GM21515 (cell line): ENCODE measurements at regions not wholly inside any gene's neighbourhood (a gene's known extent, or its start where the extent isn't known, plus 50 kb on each side); places are given as distances from the start of the nearest gene placed in this dataset.

ENCODE experiments used
- ATAC-seq: cut with Tn5 transposase; IDR thresholded peaks from one replicate; pipeline ENCODE4 v1.9.1; 2021; ENCODE audit not compliant: unreplicated experiment

GRCh38 chr10:120641695-120642094, 184.7 kb downstream of the PLPP4 start:
- no peak for ATAC-seq

GRCh38 chr10:120643351-120643750, 186.3 kb downstream of the PLPP4 start:
- no peak for ATAC-seq

GRCh38 chr10:120644556-120645410, 187.8 kb downstream of the PLPP4 start:
- no peak for ATAC-seq

GRCh38 chr10:120646159-120646732, 189.2 kb downstream of the PLPP4 start:
- ATAC-seq = no peak

GRCh38 chr10:120646738-120647456, 189.9 kb downstream of the PLPP4 start:
- ATAC-seq = no peak

GRCh38 chr10:120650705-120651399, 193.8 kb downstream of the PLPP4 start:
- no peak for ATAC-seq

GRCh38 chr10:120656107-120656506, 195.1 kb upstream of the WDR11 start:
- ATAC-seq = no peak

GRCh38 chr10:120657371-120657770, 193.8 kb upstream of the WDR11 start:
- no peak for ATAC-seq

- no peak for ATAC-seq
Measured at GRCh38 chr10:120658943-120659885, 191.9 kb upstream of the WDR11 start.

GRCh38 chr10:120666308-120666707, 184.9 kb upstream of the WDR11 start:
- no peak for ATAC-seq

GRCh38 chr10:120667276-120667675, 183.9 kb upstream of the WDR11 start:
- ATAC-seq = no peak

- ATAC-seq = no peak
Measured at GRCh38 chr10:120671491-120671890, 179.7 kb upstream of the WDR11 start.

GRCh38 chr10:120683454-120683853, 167.7 kb upstream of the WDR11 start:
- no peak for ATAC-seq

- ATAC-seq = no peak
Measured at GRCh38 chr10:120684226-120684625, 166.9 kb upstream of the WDR11 start.

- no peak for ATAC-seq
Measured at GRCh38 chr10:120685136-120685535, 166.0 kb upstream of the WDR11 start.

GRCh38 chr10:120688928-120689327, 162.2 kb upstream of the WDR11 start:
- ATAC-seq = no peak

GRCh38 chr10:120689777-120690529, 161.2 kb upstream of the WDR11 start:
- no peak for ATAC-seq

GRCh38 chr10:120691625-120692024, 159.5 kb upstream of the WDR11 start:
- ATAC-seq = no peak

GRCh38 chr10:120700426-120700825, 150.7 kb upstream of the WDR11 start:
- ATAC-seq = no peak
